SK-N-SH (cell line): ENCODE measurements at regions not wholly inside any gene's neighbourhood (a gene's known extent, or its start where the extent isn't known, plus 50 kb on each side); places are given as distances from the start of the nearest gene placed in this dataset.
"Not testable (repeated sequence)": the region's sequence is repeated elsewhere in the genome, so short reads cannot be mapped to it uniquely, and the experiment has no call there.

ENCODE experiments used
- CTCF ChIA-PET: fragments of 300-600, 350-600 bp; formaldehyde crosslinking; extraction: SDS; loops from one replicate; lab custom pipeline; 2021; lab: Yijun Ruan, JAX
- POLR2A ChIA-PET: fragments of 350-600 bp; sonication (Branson Sonifier 250); formaldehyde crosslinking; extraction: SDS; loops from one replicate; lab custom pipeline; 2020; ENCODE audit warnings: antibody characterized with exemption, inconsistent platforms; lab: Yijun Ruan, JAX
- DNase-seq: peaks from one replicate; pipeline ENCODE4 v3.0.0; 2012
- H2AFZ ChIP-seq: fragments of 200-600 bp; sonication (generic); 2 replicates; pipeline ENCODE4 v1.8.1; 2016; ENCODE audit warnings: antibody characterized with exemption, mild to moderate bottlenecking, low read depth
- H3F3A ChIP-seq: fragments of 200-600 bp; sonication (generic); replicated peaks from 2 replicates; pipeline ENCODE3; 2016; ENCODE audit warnings: antibody characterized with exemption, mild to moderate bottlenecking; ENCODE audit not compliant: insufficient read depth
- H3K27ac ChIP-seq, 2 experiments: fragments of 200-500 bp in 1 of 2; fragments of 200-600 bp in 1 of 2; sonication (Bioruptor generic) in 1 of 2; sonication (generic), shearing (Covaris generic) in 1 of 2; 2 replicates each; pipeline versions ENCODE4 v1.5.1 to v1.6.1; 2014 to 2016; ENCODE audit warnings: low read depth in 2 of 2, inconsistent platforms in 1 of 2, low read length in 1 of 2, mild to moderate bottlenecking in 1 of 2, mixed read lengths in 1 of 2
- H3K27me3 ChIP-seq: fragments of 200-600 bp; sonication (generic), shearing (Covaris generic); 2 replicates; pipeline ENCODE4 v1.6.1; 2016; ENCODE audit warnings: mixed run types; ENCODE audit not compliant: insufficient read depth
- H3K36me3 ChIP-seq, 2 experiments: fragments of 200-500 bp in 1 of 2; fragments of 200-600 bp in 1 of 2; sonication (Bioruptor generic) in 1 of 2; sonication (generic) in 1 of 2; replicated peaks in 1 of 2; 2 replicates each; pipeline versions ENCODE3 to v1.5.1; 2014 to 2016; ENCODE audit warnings: low read length in 1 of 2, mild to moderate bottlenecking in 1 of 2; ENCODE audit not compliant: insufficient read depth in 2 of 2, control insufficient read depth in 1 of 2
- H3K4me1 ChIP-seq, 2 experiments: fragments of 200-500 bp in 1 of 2; fragments of 200-600 bp in 1 of 2; sonication (Bioruptor generic) in 1 of 2; sonication (generic), shearing (Covaris generic) in 1 of 2; 2 replicates each; pipeline versions ENCODE4 v1.5.1 to v1.6.1; 2014 to 2016; ENCODE audit warnings: low read depth in 1 of 2, low read length in 1 of 2, mixed run types in 1 of 2; ENCODE audit not compliant: insufficient read depth in 2 of 2, control insufficient read depth in 1 of 2
- H3K4me2 ChIP-seq: fragments of 200-600 bp; sonication (generic), shearing (Covaris generic); 2 replicates; pipeline ENCODE4 v1.6.1; 2017; ENCODE audit warnings: mixed run types
- H3K4me3 ChIP-seq, 2 experiments: fragments of 200-500 bp in 1 of 2; fragments of 200-600 bp in 1 of 2; sonication (Bioruptor generic) in 1 of 2; sonication (generic), shearing (Covaris generic) in 1 of 2; 2 replicates each; pipeline versions ENCODE4 v1.5.1 to v1.8.1; 2014 to 2016; ENCODE audit warnings: low read depth in 2 of 2, inconsistent platforms in 1 of 2, low read length in 1 of 2, mild to moderate bottlenecking in 1 of 2, mixed read lengths in 1 of 2, moderate library complexity in 1 of 2
- H3K79me2 ChIP-seq: fragments of 200-600 bp; sonication (generic); 2 replicates; pipeline ENCODE4 v1.8.1; 2017; ENCODE audit warnings: mild to moderate bottlenecking; ENCODE audit not compliant: insufficient read depth
- H3K9ac ChIP-seq: fragments of 200-600 bp; sonication (generic); 2 replicates; pipeline ENCODE4 v1.6.1; 2017; ENCODE audit warnings: mixed run types
- H3K9me2 ChIP-seq: fragments of 200-600 bp; sonication (generic); 2 replicates; pipeline ENCODE4 v1.6.1; 2017; ENCODE audit warnings: mixed run types
- H3K9me3 ChIP-seq: fragments of 200-600 bp; sonication (generic); 2 replicates; pipeline ENCODE4 v1.6.1; 2017; ENCODE audit warnings: mixed run types, mild to moderate bottlenecking, moderate library complexity
- H4K20me1 ChIP-seq: fragments of 200-600 bp; sonication (generic); 2 replicates; pipeline ENCODE4 v1.6.1; 2017; ENCODE audit warnings: mild to moderate bottlenecking, mixed run types; ENCODE audit not compliant: insufficient read depth
- ELF1 ChIP-seq: IDR thresholded peaks from 2 replicates; pipeline ENCODE4 v1.4.0; 2012
- EP300 ChIP-seq, 2 experiments: IDR thresholded peaks; 2 replicates each; pipeline versions ENCODE4 v1.4.0 to v1.6.1; 2012; ENCODE audit warnings: borderline replicate concordance in 1 of 2, low read depth in 1 of 2, low read length in 1 of 2
- FOXM1 ChIP-seq: IDR thresholded peaks from 2 replicates; pipeline ENCODE4 v1.4.0; 2012; ENCODE audit warnings: low read depth, mild to moderate bottlenecking
- JUND ChIP-seq: IDR thresholded peaks from 2 replicates; pipeline ENCODE4 v1.4.0; 2012
- MAX ChIP-seq: IDR thresholded peaks from 2 replicates; pipeline ENCODE4 v1.4.0; 2012; ENCODE audit warnings: low read depth
- MEF2A ChIP-seq: IDR thresholded peaks from 2 replicates; pipeline ENCODE4 v1.4.0; 2012; ENCODE audit warnings: low read depth, borderline replicate concordance
- MXI1 ChIP-seq: IDR thresholded peaks from 2 replicates; pipeline ENCODE4 v1.6.1; 2012; ENCODE audit warnings: mild to moderate bottlenecking, low read depth, low read length, improper control_type of control experiment
- NFIC ChIP-seq: IDR thresholded peaks from 2 replicates; pipeline ENCODE4 v1.4.0; 2012; ENCODE audit warnings: borderline replicate concordance
- NRF1 ChIP-seq: IDR thresholded peaks from 2 replicates; pipeline ENCODE4 v1.6.1; 2012; ENCODE audit warnings: low read depth, mild to moderate bottlenecking, low read length
- PBX3 ChIP-seq: IDR thresholded peaks from 2 replicates; pipeline ENCODE4; 2012
- RAD21 ChIP-seq: IDR thresholded peaks from 2 replicates; pipeline ENCODE4 v1.6.1; 2012; ENCODE audit warnings: mild to moderate bottlenecking, low read length
- SMC3 ChIP-seq: IDR thresholded peaks from 2 replicates; pipeline ENCODE4 v1.6.1; 2012; ENCODE audit warnings: low read depth, low read length, improper control_type of control experiment
- TCF12 ChIP-seq: IDR thresholded peaks from 2 replicates; pipeline ENCODE4 v1.4.0; 2012
- USF1 ChIP-seq: IDR thresholded peaks from 2 replicates; pipeline ENCODE4 v1.4.0; 2012; ENCODE audit warnings: low read depth, borderline replicate concordance
- YY1 ChIP-seq: IDR thresholded peaks from 2 replicates; pipeline ENCODE4 v1.4.0; 2012; ENCODE audit warnings: low read depth, mild to moderate bottlenecking
- WGBS: methylation state at CpG from one replicate; pipeline ENCODE4 v1.1.6; 2017; ENCODE audit warnings: low lambda C conversion rate; 5-methylcytosine and 5-hydroxymethylcytosine counted together

GRCh38 chr9:78909566-78909965, 612.6 kb downstream of the PSAT1 start:
- H3K36me3 ChIP-seq, result peaks cover 0 to 5% of the 10 kb centered on the region in 2 experiments
- peaks cover 10% of the 10 kb centered on the region for H3F3A ChIP-seq
- POLR2A ChIA-PET, result no interaction called here
- H3K9me2 ChIP-seq, result no peaks in the 10 kb centered on the region
- TF ChIP-seq PBX3 (peak; percentile 36; the same call in 1 of the 2 replicates), NFIC (peak; percentile 5; the same call in 1 of the 2 replicates), ELF1 (no peak), MXI1 (no peak), TCF12 (no peak), SMC3 (no peak), RAD21 (no peak), MAX (no peak), MEF2A (no peak), FOXM1 (no peak), EP300 (IDR thresholded peaks at IDR 0.05; ENCODE audit: borderline replicate concordance in 1 of 2, low read depth in 1 of 2, low read length in 1 of 2) (peak in 1 of 2 experiments; percentile 29; a peak in 1 of 4 replicates), JUND (0 out of 2 replicates have a peak, but pooled peaks have one; percentile 30), USF1 (no peak), YY1 (no peak), NRF1 (no peak)
- CTCF ChIA-PET, result no interaction called here
- H3K9ac ChIP-seq, result no peak overlapping the region
- H3K79me2 ChIP-seq, result no peaks in the 10 kb centered on the region
- WGBS, result 49% methylated on average over 2 of the region's 2 CpGs
- H3K27ac ChIP-seq, result peak overlapping the region in 1 of 2 experiments; percentile 47; a peak in 2 of 4 replicates
- H4K20me1 ChIP-seq, result no peaks in the 10 kb centered on the region
- no peaks in the 10 kb centered on the region for H3K27me3 ChIP-seq
- H3K4me3 ChIP-seq, result no peak overlapping the region
- H3K4me1 ChIP-seq, result no peaks in the 10 kb centered on the region
- no peak overlapping the region for H2AFZ ChIP-seq
- no peak overlapping the region for H3K4me2 ChIP-seq
- DNase-seq, result no peak
- H3K9me3 ChIP-seq, result no peaks in the 10 kb centered on the region

GRCh38 chr9:78916884-78917283, 620.0 kb downstream of the PSAT1 start:
- H3F3A ChIP-seq, H3K4me1 ChIP-seq, H3K27ac ChIP-seq, H3K4me2 ChIP-seq, H3K4me3 ChIP-seq, H2AFZ ChIP-seq, H3K27me3 ChIP-seq, H3K79me2 ChIP-seq, H3K9me3 ChIP-seq, POLR2A ChIA-PET, CTCF ChIA-PET, H3K9me2 ChIP-seq, DNase-seq, H3K9ac ChIP-seq, H3K36me3 ChIP-seq, H4K20me1 ChIP-seq: not testable (repeated sequence)
- 100% methylated on average over 1 of the region's 2 CpGs for WGBS
